Loucy (cell line): ENCODE measurements at regions not wholly inside any gene's neighbourhood (a gene's known extent, or its start where the extent isn't known, plus 50 kb on each side); places are given as distances from the start of the nearest gene placed in this dataset.

Experiments
- H2AFZ ChIP-seq: fragments of 200-600 bp; sonication (generic); 2 replicates; pipeline ENCODE4 v1.6.0; 2016; ENCODE audit warnings: antibody characterized with exemption, mild to moderate bottlenecking, low read length, moderate library complexity
- H3F3A ChIP-seq: fragments of 200-600 bp; 2 replicates; pipeline ENCODE4 v1.6.0; 2016; ENCODE audit warnings: antibody characterized with exemption, low read depth, mild to moderate bottlenecking
- H3K27me3 ChIP-seq: fragments of 200-600 bp; sonication (generic); 2 replicates; pipeline ENCODE4 v1.6.1; 2014; ENCODE audit warnings: low read length, mild to moderate bottlenecking; ENCODE audit not compliant: insufficient read depth, poor library complexity, severe bottlenecking
- H3K36me3 ChIP-seq: fragments of 200-600 bp; sonication (generic); 2 replicates; pipeline ENCODE4 v1.6.1; 2016; ENCODE audit warnings: low read length; ENCODE audit not compliant: insufficient read depth
- H3K4me1 ChIP-seq: fragments of 200-600 bp; sonication (generic); 2 replicates; pipeline ENCODE4 v1.5.1; 2014; ENCODE audit warnings: low read length, mild to moderate bottlenecking; ENCODE audit not compliant: insufficient read depth, poor library complexity, severe bottlenecking
- H3K4me2 ChIP-seq: fragments of 200-600 bp; sonication (generic); 2 replicates; pipeline ENCODE4 v1.6.0; 2014; ENCODE audit warnings: antibody characterized with exemption, low read length, low read depth, mild to moderate bottlenecking; ENCODE audit not compliant: poor library complexity, severe bottlenecking
- H3K4me3 ChIP-seq: fragments of 200-600 bp; sonication (generic); 2 replicates; pipeline ENCODE4 v1.5.1; 2014; ENCODE audit warnings: low read length, mild to moderate bottlenecking, mixed read lengths; ENCODE audit not compliant: poor library complexity, severe bottlenecking
- H3K79me2 ChIP-seq: fragments of 200-600 bp; sonication (generic); 2 replicates; pipeline ENCODE4 v1.6.1; 2014; ENCODE audit warnings: low read length; ENCODE audit not compliant: insufficient read depth
- H3K9ac ChIP-seq: fragments of 200-600 bp; sonication (generic); 2 replicates; pipeline ENCODE4 v1.6.0; 2014; ENCODE audit warnings: mild to moderate bottlenecking, low read depth, low read length, moderate library complexity; ENCODE audit not compliant: poor library complexity, severe bottlenecking
- H3K9me2 ChIP-seq: fragments of 200-600 bp; sonication (generic); replicated peaks from 2 replicates; pipeline ENCODE4 v1.6.1; 2016; ENCODE audit warnings: low read depth, low read length, mixed read lengths
- H3K9me3 ChIP-seq: fragments of 200-600 bp; sonication (generic); 2 replicates; pipeline ENCODE4 v1.6.1; 2014; ENCODE audit warnings: mild to moderate bottlenecking, antibody characterized with exemption, low read length, low read depth; ENCODE audit not compliant: insufficient read depth
- H4K20me1 ChIP-seq: fragments of 200-600 bp; sonication (generic); 2 replicates; pipeline ENCODE4 v1.6.0; 2014; ENCODE audit warnings: antibody characterized with exemption, low read length, mild to moderate bottlenecking; ENCODE audit not compliant: insufficient read depth, poor library complexity, severe bottlenecking
- EZH2phosphoT487 ChIP-seq: fragments of 200-600 bp; IDR thresholded peaks from 2 replicates; pipeline ENCODE4 v1.6.1; 2018; ENCODE audit warnings: antibody characterized with exemption, mild to moderate bottlenecking, moderate library complexity, borderline replicate concordance
- TF ChIP-seq, protein P1 (sequence below): fragments of 200-600 bp; sonication (generic); conservative IDR thresholded peaks from 2 replicates; pipeline ENCODE4 v1.5.1; 2014; ENCODE audit warnings: mild to moderate bottlenecking, antibody characterized with exemption, low read length

- no peak overlapping the region for H3K4me2 ChIP-seq
- no peak overlapping the region for H3K4me3 ChIP-seq
- no peaks in the 10 kb centered on the region for H3K4me1 ChIP-seq
- H2AFZ ChIP-seq, result no peak overlapping the region
- no peaks in the 10 kb centered on the region for H3K27me3 ChIP-seq
- no peak overlapping the region for H3K9ac ChIP-seq
- no peaks in the 10 kb centered on the region for H3K9me2 ChIP-seq
- H3K9me3 ChIP-seq, result no peaks in the 10 kb centered on the region
- no peak for TF ChIP-seq EZH2phosphoT487
- TF ChIP-seq, protein P1, sequence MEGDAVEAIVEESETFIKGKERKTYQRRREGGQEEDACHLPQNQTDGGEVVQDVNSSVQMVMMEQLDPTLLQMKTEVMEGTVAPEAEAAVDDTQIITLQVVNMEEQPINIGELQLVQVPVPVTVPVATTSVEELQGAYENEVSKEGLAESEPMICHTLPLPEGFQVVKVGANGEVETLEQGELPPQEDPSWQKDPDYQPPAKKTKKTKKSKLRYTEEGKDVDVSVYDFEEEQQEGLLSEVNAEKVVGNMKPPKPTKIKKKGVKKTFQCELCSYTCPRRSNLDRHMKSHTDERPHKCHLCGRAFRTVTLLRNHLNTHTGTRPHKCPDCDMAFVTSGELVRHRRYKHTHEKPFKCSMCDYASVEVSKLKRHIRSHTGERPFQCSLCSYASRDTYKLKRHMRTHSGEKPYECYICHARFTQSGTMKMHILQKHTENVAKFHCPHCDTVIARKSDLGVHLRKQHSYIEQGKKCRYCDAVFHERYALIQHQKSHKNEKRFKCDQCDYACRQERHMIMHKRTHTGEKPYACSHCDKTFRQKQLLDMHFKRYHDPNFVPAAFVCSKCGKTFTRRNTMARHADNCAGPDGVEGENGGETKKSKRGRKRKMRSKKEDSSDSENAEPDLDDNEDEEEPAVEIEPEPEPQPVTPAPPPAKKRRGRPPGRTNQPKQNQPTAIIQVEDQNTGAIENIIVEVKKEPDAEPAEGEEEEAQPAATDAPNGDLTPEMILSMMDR, result no peak
- no peaks in the 10 kb centered on the region for H3K36me3 ChIP-seq
- H4K20me1 ChIP-seq, result no peaks in the 10 kb centered on the region
- H3F3A ChIP-seq, result no peaks in the 10 kb centered on the region
- no peaks in the 10 kb centered on the region for H3K79me2 ChIP-seq
These were observed 706.7 kb downstream of the DNAJB9 start for GRCh38 chr7:109276348-109276747.

DNA sequence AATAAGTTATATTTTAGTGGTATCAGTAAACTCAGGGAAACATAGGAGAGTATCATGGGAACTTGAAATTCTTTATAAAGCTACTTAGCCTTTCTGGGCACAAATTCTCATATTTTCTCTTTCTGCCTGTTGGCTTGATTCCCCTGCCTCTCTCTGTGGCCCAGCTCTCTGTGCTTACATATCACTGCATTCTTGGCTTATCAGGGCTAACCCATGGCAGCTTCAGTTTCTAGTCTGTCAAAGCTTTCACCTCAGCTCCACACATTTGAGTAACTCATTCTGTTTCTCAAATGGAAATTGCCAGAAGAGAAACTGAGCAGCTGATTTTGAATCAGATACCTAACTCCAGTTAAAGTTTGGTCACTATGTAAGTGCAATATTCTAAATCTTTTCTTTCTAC, 713.1 kb downstream of the DNAJB9 start:
- H3F3A ChIP-seq, result no peaks in the 10 kb centered on the region
- no peaks in the 10 kb centered on the region for H3K27me3 ChIP-seq
- H3K36me3 ChIP-seq, result no peaks in the 10 kb centered on the region
- no peak overlapping the region for H3K9ac ChIP-seq
- no peaks in the 10 kb centered on the region for H3K9me2 ChIP-seq
- no peak for TF ChIP-seq EZH2phosphoT487
- TF ChIP-seq, protein P1, result no peak
- no peaks in the 10 kb centered on the region for H3K9me3 ChIP-seq
- H4K20me1 ChIP-seq, result no peaks in the 10 kb centered on the region
- H3K4me1 ChIP-seq, result no peaks in the 10 kb centered on the region
- H3K4me2 ChIP-seq, result no peak overlapping the region
- H2AFZ ChIP-seq, result no peak overlapping the region
- no peaks in the 10 kb centered on the region for H3K79me2 ChIP-seq
- no peak overlapping the region for H3K4me3 ChIP-seq

- H3K36me3 ChIP-seq, result no peaks in the 10 kb centered on the region
- H3K4me3 ChIP-seq, result no peak overlapping the region
- no peaks in the 10 kb centered on the region for H3K9me2 ChIP-seq
- no peaks in the 10 kb centered on the region for H3K4me1 ChIP-seq
- TF ChIP-seq, protein P1, result no peak
- TF ChIP-seq EZH2phosphoT487, result no peak
- H2AFZ ChIP-seq, result no peak overlapping the region
- no peaks in the 10 kb centered on the region for H3K79me2 ChIP-seq
- H4K20me1 ChIP-seq, result no peaks in the 10 kb centered on the region
- no peak overlapping the region for H3K4me2 ChIP-seq
- H3F3A ChIP-seq, result no peaks in the 10 kb centered on the region
- H3K9me3 ChIP-seq, result no peaks in the 10 kb centered on the region
- no peaks in the 10 kb centered on the region for H3K27me3 ChIP-seq
- H3K9ac ChIP-seq, result no peak overlapping the region
These were observed 715.3 kb downstream of the DNAJB9 start for GRCh38 chr7:109284943-109285342.
